Thyroid gland (tissue), 4 donors: ENCODE measurements at regions not wholly inside any gene's neighbourhood (a gene's known extent, or its start where the extent isn't known, plus 50 kb on each side); places are given as distances from the start of the nearest gene placed in this dataset.

ENCODE experiments used
- CTCF ChIP-seq, 6 experiments: fragments of 200-600 bp in 3 of 6; fragments of 450-650 bp in 3 of 6; sonication (generic) in 3 of 6; IDR thresholded peaks; one replicate each; pipeline ENCODE4 v1.5.1; 2016 to 2019; ENCODE audit warnings: antibody characterized with exemption in 6 of 6, mild to moderate bottlenecking in 2 of 6, inconsistent platforms in 1 of 6, moderate library complexity in 1 of 6
- POLR2A ChIP-seq, 2 donors: fragments of 450-650 bp; IDR thresholded peaks; one replicate each; pipeline ENCODE4 v1.6.1; 2017; ENCODE audit warnings: antibody characterized with exemption in 2 of 2, mild to moderate bottlenecking in 2 of 2, moderate library complexity in 1 of 2

- TF ChIP-seq POLR2A (IDR thresholded peaks at IDR 0.05) (no peak), CTCF (IDR thresholded peaks at IDR 0.05) (no peak)
Measured at GRCh38 chr9:108437656-108438055, 418.1 kb downstream of the ACTL7B start.
